ENCODE measurements at regions not wholly inside any gene's neighbourhood (a gene's known extent, or its start where the extent isn't known, plus 50 kb on each side); places are given as distances from the start of the nearest gene placed in this dataset.

- Mint-ChIP-seq H3K4me1 (peaks cover 10% of the 10 kb centered on the region), H3K4me3 (no peak overlapping the region), H3K9me3 (no peaks in the 10 kb centered on the region), H3K36me3 (no peaks in the 10 kb centered on the region), H3K27ac (no peak overlapping the region), H3K27me3 (ENCODE audit: low read depth) (peaks cover 23% of the 10 kb centered on the region)
- TF ChIP-seq CTCF (IDR thresholded peaks at IDR 0.05; ENCODE audit: unreplicated experiment) = no peak
- no peak for DNase-seq (ENCODE audit: low spot score in 2 of 2, unreplicated experiment in 2 of 2)
These were observed 103.8 kb upstream of the RPL38 start for GRCh38 chr17:74099442-74100340.

- DNase-seq (ENCODE audit: low spot score in 2 of 2, unreplicated experiment in 2 of 2) = no peak
- no peak for TF ChIP-seq CTCF (IDR thresholded peaks at IDR 0.05; ENCODE audit: unreplicated experiment)
- no peaks in the 10 kb centered on the region for H3K36me3 Mint-ChIP-seq
- no peaks in the 10 kb centered on the region for H3K4me1 Mint-ChIP-seq
- no peak overlapping the region for H3K27ac Mint-ChIP-seq
- peaks cover 61% of the 10 kb centered on the region for H3K27me3 Mint-ChIP-seq (ENCODE audit: low read depth)
- no peak overlapping the region for H3K4me3 Mint-ChIP-seq
- H3K9me3 Mint-ChIP-seq = no peaks in the 10 kb centered on the region
These were observed 98.6 kb upstream of the RPL38 start for GRCh38 chr17:74104921-74105320.

GRCh38 chr17:74107107-74107506 is 96.4 kb upstream of the RPL38 start:
- H3K4me3 Mint-ChIP-seq = no peak overlapping the region
- no peaks in the 10 kb centered on the region for H3K9me3 Mint-ChIP-seq
- DNase-seq (ENCODE audit: low spot score in 2 of 2, unreplicated experiment in 2 of 2) = no peak
- H3K27me3 Mint-ChIP-seq (ENCODE audit: low read depth) = peaks cover 60% of the 10 kb centered on the region
- H3K27ac Mint-ChIP-seq = no peak overlapping the region
- no peak for TF ChIP-seq CTCF (IDR thresholded peaks at IDR 0.05; ENCODE audit: unreplicated experiment)
- H3K36me3 Mint-ChIP-seq = no peaks in the 10 kb centered on the region
- peaks cover 5% of the 10 kb centered on the region for H3K4me1 Mint-ChIP-seq

- Mint-ChIP-seq H3K27ac (no peak overlapping the region), H3K9me3 (no peaks in the 10 kb centered on the region), H3K4me1 (peaks cover 5% of the 10 kb centered on the region), H3K4me3 (no peak overlapping the region), H3K36me3 (no peaks in the 10 kb centered on the region), H3K27me3 (ENCODE audit: low read depth) (peaks cover 50% of the 10 kb centered on the region)
- no peak for DNase-seq (ENCODE audit: low spot score in 2 of 2, unreplicated experiment in 2 of 2)
- TF ChIP-seq CTCF (IDR thresholded peaks at IDR 0.05; ENCODE audit: unreplicated experiment) = no peak
These were observed 95.3 kb upstream of the RPL38 start for GRCh38 chr17:74108126-74108705.

GRCh38 chr17:74110467-74110866 is 93.0 kb upstream of the RPL38 start:
- peaks cover 5% of the 10 kb centered on the region for H3K4me1 Mint-ChIP-seq
- H3K36me3 Mint-ChIP-seq = no peaks in the 10 kb centered on the region
- no peak for TF ChIP-seq CTCF (IDR thresholded peaks at IDR 0.05; ENCODE audit: unreplicated experiment)
- H3K4me3 Mint-ChIP-seq = no peak overlapping the region
- no peak overlapping the region for H3K27ac Mint-ChIP-seq
- H3K27me3 Mint-ChIP-seq (ENCODE audit: low read depth) = peaks cover 50% of the 10 kb centered on the region
- DNase-seq (ENCODE audit: low spot score in 2 of 2, unreplicated experiment in 2 of 2) = no peak
- H3K9me3 Mint-ChIP-seq = no peaks in the 10 kb centered on the region
